ENCODE measurements at regions not wholly inside any gene's neighbourhood (a gene's known extent, or its start where the extent isn't known, plus 50 kb on each side); places are given as distances from the start of the nearest gene placed in this dataset.

- TF ChIP-seq CTCF (conservative IDR thresholded peaks at IDR 0.05 in 1 of 2, IDR thresholded peaks at IDR 0.05 in 1 of 2; ENCODE audit: low read depth in 1 of 2, low read length in 2 of 2) (no peak), EZH2 (IDR thresholded peaks at IDR 0.05; ENCODE audit: low read length, missing control alignments) (no peak)
Observed at GRCh38 chr5:99156688-99157087, 227.9 kb upstream of the CHD1 start.

Measured in fibroblast of lung (primary cell).